ENCODE measurements at regions not wholly inside any gene's neighbourhood (a gene's known extent, or its start where the extent isn't known, plus 50 kb on each side); places are given as distances from the start of the nearest gene placed in this dataset.
"Not testable (repeated sequence)": the region's sequence is repeated elsewhere in the genome, so short reads cannot be mapped to it uniquely, and the experiment has no call there.

- DNase-seq: no peak
Observed at GRCh38 chr7:24438232-24438631, 135.0 kb upstream of the PALS2 start.

- DNase-seq: not testable (repeated sequence)
Observed at GRCh38 chr7:24439104-24439503, 134.1 kb upstream of the PALS2 start.

GRCh38 chr7:24440892-24441291 lies 132.4 kb upstream of the PALS2 start:
- DNase-seq: no peak

- DNase-seq: no peak
Observed at GRCh38 chr7:24441314-24442027, 131.8 kb upstream of the PALS2 start.

GRCh38 chr7:24442170-24442777 lies 131.0 kb upstream of the PALS2 start:
- no peak for DNase-seq

- no peak for DNase-seq
Observed at GRCh38 chr7:24444666-24445440, 128.4 kb upstream of the PALS2 start.

GRCh38 chr7:24448038-24448437 lies 125.2 kb upstream of the PALS2 start:
- no peak for DNase-seq

- not testable (repeated sequence) for DNase-seq
Observed at GRCh38 chr7:24449416-24449815, 123.8 kb upstream of the PALS2 start.

GRCh38 chr7:24455813-24456525 lies 117.3 kb upstream of the PALS2 start:
- DNase-seq: no peak

GRCh38 chr7:24456526-24457218 lies 116.6 kb upstream of the PALS2 start:
- no peak for DNase-seq

GRCh38 chr7:24457219-24457558 lies 116.1 kb upstream of the PALS2 start:
- DNase-seq: no peak

GRCh38 chr7:24462117-24462516 lies 111.1 kb upstream of the PALS2 start:
- DNase-seq: no peak

GRCh38 chr7:24462984-24463383 lies 110.3 kb upstream of the PALS2 start:
- DNase-seq: no peak

GRCh38 chr7:24463474-24463873 lies 109.8 kb upstream of the PALS2 start:
- no peak for DNase-seq

GRCh38 chr7:24464861-24465260 lies 108.4 kb upstream of the PALS2 start:
- no peak for DNase-seq

- no peak for DNase-seq
Observed at GRCh38 chr7:24466168-24466768, 107.0 kb upstream of the PALS2 start.

- no peak for DNase-seq
Observed at GRCh38 chr7:24469118-24469517, 104.1 kb upstream of the PALS2 start.

- DNase-seq: no peak
Observed at GRCh38 chr7:24472093-24472492, 101.2 kb upstream of the PALS2 start.

GRCh38 chr7:24475166-24475961 lies 97.9 kb upstream of the PALS2 start:
- no peak for DNase-seq

GRCh38 chr7:24476227-24476626 lies 97.0 kb upstream of the PALS2 start:
- DNase-seq: no peak

- DNase-seq: no peak
Observed at GRCh38 chr7:24477398-24478136, 95.7 kb upstream of the PALS2 start.
